Head of caudate nucleus (tissue), 42 donors: ENCODE measurements at regions not wholly inside any gene's neighbourhood (a gene's known extent, or its start where the extent isn't known, plus 50 kb on each side); places are given as distances from the start of the nearest gene placed in this dataset.
"Not testable (repeated sequence)": the region's sequence is repeated elsewhere in the genome, so short reads cannot be mapped to it uniquely, and the experiment has no call there.

Experiments used
- DNase-seq, 42 donors: peaks; one replicate each; pipeline versions ENCODE4 v3.0.0 to v3.0.0-alpha.2; 2020 to 2021; ENCODE audit warnings: mixed read lengths in 7 of 42
- intact Hi-C: fragments of 100-400 bp; cut with DNase I; formaldehyde crosslinking; loops from one replicate; pipeline ENCODE4 v1.15.0; 2022

DNA sequence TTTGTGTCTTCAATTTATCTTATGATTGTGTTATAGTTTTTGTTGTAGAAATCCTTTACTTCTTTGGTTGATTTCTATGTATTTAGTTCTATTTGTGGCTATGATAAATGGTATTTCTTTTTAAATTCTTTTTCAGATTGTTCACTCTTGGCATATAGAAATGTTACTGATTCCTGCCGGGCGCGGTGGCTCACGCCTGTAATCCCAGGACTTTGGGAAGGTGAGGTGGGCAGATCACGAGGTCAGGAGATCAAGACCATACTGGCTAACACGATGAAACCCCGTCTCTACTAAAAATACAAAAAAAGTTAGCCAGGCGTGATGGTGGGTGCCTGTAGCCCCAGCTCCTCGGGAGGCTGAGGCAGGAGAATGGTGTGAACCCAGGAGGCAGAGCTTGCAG is 158.6 kb upstream of the TPTE start:
- intact Hi-C loops, result not testable (repeated sequence)
- peak in 4 of 42 donors; percentile 32 to 67 (median 55) for DNase-seq

DNA sequence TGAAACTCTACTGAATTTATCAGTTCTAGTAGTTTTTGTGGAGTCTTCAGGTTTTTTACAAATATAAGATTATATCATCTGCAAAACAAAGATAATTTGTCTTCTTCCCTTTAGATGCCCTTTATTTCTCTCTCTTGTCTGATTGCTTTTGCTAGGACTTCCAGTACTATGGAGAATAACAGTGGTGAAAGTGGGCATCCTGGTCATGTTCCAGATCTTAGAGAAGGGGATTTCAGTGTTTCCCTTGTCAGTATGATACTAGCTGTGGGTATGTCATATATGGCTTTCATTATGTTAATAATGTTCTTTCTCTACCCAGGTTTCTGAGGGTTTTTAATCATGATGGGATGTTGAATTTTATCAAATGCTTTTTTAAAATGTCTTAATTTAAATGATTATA is 158.1 kb upstream of the TPTE start:
- DNase-seq, intact Hi-C loops: not testable (repeated sequence)

- intact Hi-C loops, DNase-seq: not testable (repeated sequence)
Observed at GRCh38 chr21:10366210-10366609, 155.2 kb upstream of the TPTE start.

DNA sequence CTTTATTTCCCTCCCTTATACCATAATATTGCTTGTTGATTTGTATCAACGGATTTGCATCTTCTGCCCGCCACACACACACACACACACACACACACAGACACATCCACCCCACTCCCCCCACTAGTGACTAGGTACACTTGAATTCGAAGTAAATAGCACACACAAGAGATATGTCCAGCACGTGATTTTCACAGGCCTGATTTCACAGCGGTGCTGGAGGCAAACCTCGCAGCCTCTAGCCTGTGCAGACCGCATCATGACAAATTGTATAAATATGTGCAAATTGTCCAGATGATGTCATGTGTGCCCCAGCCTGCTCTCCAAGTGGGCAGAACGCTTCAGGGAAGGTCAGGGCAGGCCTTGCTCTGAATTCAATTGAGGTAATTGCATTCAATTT is 153.8 kb upstream of the TPTE start:
- intact Hi-C loops, DNase-seq: not testable (repeated sequence)

DNA sequence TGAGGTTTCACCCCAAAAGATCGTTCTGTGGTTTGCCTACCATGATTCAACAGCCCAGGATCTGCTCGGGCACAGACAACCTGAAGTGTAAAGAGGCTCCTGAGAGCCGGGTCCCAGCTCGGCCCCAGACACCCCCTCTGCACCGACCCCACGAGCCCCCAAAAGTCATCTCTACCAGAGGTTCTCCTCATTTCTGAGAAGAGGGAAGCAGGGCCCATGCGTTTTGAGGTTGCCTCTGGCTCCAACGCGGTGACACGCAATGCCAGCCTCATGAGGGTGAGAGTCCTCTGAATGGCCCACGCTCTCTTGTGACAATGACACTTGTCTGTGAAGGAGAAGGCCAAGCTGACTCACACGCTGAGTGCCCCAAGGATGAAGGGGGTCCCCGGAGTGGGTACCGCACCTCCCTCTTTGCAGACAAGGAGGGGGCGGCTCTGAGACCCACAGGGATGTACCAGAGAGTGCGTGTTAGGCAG is 153.0 kb upstream of the TPTE start:
- intact Hi-C loops, result not testable (repeated sequence)
- DNase-seq, result peak in 3 of 42 donors; percentile 22 to 56 (median 27)

DNA sequence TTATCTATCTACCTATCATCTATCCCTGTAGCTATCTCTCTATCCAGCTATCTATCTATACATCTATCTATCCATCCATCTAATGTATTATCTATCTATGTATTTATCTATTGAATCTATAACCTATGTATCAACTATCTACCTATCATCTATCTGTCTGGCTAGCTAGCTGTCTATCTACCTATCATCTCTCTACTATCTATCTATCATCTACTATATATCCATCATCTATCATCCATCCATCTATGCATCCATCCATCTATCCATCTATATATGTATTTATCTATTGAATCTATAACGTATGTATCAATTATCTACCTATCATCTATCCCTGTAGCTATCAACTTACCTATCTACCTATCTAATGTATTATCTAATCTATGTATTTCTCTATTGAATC is 152.1 kb upstream of the TPTE start:
- intact Hi-C loops, DNase-seq: not testable (repeated sequence)

GRCh38 chr21:10377758-10378157 is 143.6 kb upstream of the TPTE start:
- DNase-seq, intact Hi-C loops: not testable (repeated sequence)

DNA sequence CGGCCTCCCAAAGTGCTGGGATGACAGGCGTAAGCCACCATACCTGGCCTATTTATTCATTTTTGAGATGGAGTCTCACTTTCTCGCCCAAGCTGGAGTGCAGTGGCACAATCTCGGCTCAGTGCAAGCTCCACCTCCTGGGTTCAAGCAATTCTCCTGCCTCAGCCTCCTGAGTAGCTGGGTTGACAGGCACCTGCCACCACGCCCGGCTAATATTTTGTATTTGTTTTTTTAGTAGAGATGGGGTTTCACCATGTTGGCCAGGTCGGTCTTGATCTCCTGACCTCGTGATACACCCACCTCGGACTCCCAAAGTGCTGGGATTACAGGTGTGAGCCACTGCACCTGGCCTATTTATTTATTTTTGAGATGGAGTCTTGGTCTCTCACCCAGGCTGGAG is 141.6 kb upstream of the TPTE start:
- intact Hi-C loops, result not testable (repeated sequence)
- DNase-seq, result peak in 1 of 42 donors; percentile 12

- DNase-seq, intact Hi-C loops: not testable (repeated sequence)
Observed at GRCh38 chr21:10381687-10382060, 139.7 kb upstream of the TPTE start.

DNA sequence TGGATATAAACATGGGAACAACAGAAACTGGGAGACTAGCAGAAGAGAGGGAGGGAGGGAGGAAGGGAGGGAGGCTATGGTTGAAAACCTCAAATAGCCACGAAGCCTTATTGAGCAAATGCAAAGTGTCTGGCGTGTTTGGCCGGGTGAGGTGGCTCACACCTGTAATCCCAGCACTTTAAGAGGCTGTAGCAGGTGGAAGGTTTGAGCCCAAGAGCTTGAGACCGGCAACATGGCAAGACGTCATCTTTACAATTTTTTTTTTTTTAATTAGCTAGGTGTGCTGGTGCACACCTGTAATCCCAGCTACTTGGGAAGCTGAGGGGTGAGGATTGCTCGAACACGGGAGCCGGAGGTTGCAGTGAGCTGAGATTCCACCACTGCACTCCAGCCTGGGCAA is 139.2 kb upstream of the TPTE start:
- DNase-seq, result peak in 1 of 42 donors; percentile 10
- intact Hi-C loops, result not testable (repeated sequence)

- DNase-seq, intact Hi-C loops: not testable (repeated sequence)
Observed at GRCh38 chr21:10382580-10382979, 138.8 kb upstream of the TPTE start.

- peak in 1 of 42 donors; percentile 12 for DNase-seq
- intact Hi-C loops, result not testable (repeated sequence)
Observed at GRCh38 chr21:10383571-10383970, 137.8 kb upstream of the TPTE start.

DNA sequence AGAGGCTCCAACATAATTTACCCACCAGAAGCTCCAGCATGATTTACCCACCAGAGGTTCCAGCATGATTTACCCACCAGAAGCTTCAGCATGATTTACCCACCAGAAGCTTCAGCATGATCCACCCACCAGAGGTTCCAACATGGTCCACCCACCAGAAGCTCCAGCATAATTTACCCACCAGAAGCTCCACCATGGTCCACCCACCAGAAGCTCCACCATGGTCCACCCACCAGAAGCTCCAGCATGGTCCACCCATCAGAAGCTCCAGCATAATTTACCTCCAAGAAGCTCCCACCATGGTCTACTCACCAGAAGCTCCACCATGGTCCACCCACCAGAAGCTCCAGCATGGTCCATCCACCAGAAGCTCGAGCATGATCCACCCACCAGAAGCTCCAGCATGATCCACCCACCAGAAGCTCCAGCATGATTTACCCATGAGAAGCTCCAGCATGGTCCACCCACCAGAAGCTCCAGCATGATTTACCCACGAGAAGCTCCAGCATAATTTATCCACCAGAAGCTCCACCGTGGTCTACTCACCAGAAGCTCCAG is 137.0 kb upstream of the TPTE start:
- intact Hi-C loops, DNase-seq: not testable (repeated sequence)

DNA sequence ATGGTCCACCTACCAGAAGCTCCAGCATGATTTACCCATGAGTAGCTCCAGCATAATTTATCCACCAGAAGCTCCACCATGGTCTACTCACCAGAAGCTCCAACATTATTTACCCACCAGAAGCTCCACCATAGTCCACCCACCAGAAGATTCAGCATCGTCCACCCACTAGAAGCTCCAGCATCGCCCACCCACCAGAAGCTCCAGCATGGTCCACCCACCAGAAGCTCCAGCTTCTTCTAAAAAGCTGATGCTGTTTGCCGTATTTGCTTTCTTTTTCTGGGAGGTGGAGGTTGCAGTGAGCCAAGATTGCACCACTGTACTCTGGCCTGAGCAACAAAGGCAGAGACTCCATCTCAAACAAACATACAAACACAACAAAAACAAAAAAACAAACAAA is 136.2 kb upstream of the TPTE start:
- DNase-seq, intact Hi-C loops: not testable (repeated sequence)

DNA sequence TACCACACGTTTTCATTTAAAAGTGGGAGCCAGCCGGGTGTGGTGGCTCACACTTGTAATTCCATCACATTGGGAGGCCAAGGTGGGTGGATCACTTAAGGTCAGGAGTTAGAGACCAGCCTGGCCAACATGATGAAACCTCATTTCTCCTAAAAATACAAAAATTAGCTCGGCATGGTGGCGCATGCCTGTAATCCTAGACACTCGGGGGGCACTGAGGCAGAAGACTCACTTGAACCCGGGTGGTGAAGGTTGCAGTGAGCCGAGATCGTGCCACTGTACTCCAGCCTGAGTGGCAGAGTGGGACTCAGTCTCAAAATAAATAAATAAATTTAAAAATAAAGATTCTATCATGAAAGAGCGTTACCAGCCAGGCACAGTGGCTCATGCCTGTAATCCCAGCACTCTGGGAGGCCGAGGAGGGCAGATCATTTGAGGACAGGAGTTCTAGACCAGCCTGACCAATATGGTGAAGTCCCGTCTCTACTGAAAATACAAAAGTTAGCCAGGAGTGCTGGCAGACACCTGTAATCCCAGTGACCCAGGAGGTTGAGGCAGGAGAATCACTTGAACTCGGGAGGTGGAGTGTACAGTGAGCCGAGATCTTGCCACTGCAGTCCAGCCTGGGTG is 135.4 kb upstream of the TPTE start:
- intact Hi-C loops, DNase-seq: not testable (repeated sequence)

- DNase-seq, intact Hi-C loops: not testable (repeated sequence)
Observed at GRCh38 chr21:10387692-10388450, 133.5 kb upstream of the TPTE start.

GRCh38 chr21:10388625-10389024 is 132.8 kb upstream of the TPTE start:
- intact Hi-C loops, DNase-seq: not testable (repeated sequence)

DNA sequence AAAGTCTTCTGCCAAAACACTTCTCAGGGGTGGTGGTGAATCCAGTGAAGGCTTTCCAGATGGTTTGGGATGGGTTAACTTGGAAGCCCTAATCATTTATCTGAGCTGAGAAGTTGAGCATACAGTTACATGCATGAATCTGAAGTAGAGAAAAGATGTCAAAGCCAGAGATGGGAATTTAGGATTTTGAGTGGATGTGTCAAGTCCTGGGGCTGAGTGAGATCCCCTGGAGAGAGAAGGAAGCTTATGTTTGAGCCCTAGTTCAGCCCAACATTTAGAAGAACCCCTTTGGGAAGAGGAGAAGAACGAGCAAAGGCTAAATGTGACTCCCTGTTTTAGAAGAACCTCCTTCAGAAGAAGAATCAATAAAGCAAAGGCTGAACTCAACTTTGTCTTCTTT is 129.1 kb upstream of the TPTE start:
- peak in 1 of 42 donors; percentile 34 for DNase-seq
- intact Hi-C loops, result not testable (repeated sequence)

DNA sequence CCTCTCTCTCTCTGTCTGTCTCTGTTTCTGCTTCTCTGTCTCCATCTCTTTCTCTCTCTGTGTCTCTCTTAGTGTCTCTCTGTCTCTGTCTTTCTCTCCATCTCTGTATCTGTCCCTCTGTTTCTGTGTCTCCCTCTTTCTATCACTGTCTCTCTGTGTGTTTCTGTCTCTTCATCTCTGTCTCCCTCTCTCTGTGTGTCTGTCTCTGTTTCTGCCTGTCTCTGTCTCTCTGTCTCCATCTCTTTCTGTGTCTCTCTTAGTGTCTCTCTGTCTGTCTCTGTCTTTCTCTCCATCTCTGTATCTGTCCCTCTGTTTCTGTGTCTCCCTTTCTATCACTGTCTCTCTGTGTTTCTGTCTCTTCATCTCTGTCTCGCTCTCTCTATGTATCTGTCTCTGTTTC is 125.4 kb upstream of the TPTE start:
- DNase-seq, intact Hi-C loops: not testable (repeated sequence)

DNA sequence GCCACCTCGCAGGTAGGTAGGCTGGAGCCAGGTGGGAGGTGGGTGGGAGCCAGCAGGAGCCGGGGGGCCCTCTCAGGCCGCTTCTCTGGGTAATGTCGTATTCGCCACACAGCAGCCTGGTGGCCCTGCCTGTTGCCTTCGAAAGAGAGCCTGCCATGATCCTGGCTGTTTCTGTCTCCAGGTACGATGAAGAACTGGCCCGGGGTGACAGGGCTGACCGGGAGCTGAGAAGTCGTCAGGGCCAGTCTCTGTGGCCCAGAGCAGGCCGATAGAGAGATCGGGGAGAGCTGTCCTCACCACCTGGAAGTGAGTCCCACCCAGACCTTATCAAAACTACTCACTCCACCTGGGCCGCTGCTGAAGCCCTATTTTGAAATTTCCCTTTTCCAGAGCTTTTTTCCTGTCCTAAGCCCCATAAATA is 123.9 kb upstream of the TPTE start:
- intact Hi-C loops, result not testable (repeated sequence)
- DNase-seq, result peak in 1 of 42 donors; percentile 39
